Type B pancreatic cell (in vitro differentiated cells): ENCODE measurements at regions not wholly inside any gene's neighbourhood (a gene's known extent, or its start where the extent isn't known, plus 50 kb on each side); places are given as distances from the start of the nearest gene placed in this dataset.

ENCODE experiments used
- DNase-seq: peaks from one replicate; pipeline ENCODE4 v3.0.0; 2021; ENCODE audit warnings: mixed read lengths; ENCODE audit not compliant: unreplicated experiment; ENCODE audit errors: extremely low spot score
- H3K27ac Mint-ChIP-seq: 2 replicates; pipeline ENCODE4 v1.8.0; 2021; ENCODE audit warnings: mild to moderate bottlenecking, mixed read lengths
- H3K27me3 Mint-ChIP-seq: 2 replicates; pipeline ENCODE4 v1.8.0; 2021; ENCODE audit warnings: mixed read lengths
- H3K36me3 Mint-ChIP-seq: 2 replicates; pipeline ENCODE4 v1.8.0; 2021; ENCODE audit warnings: mixed read lengths
- H3K4me1 Mint-ChIP-seq: one replicate; pipeline ENCODE4 v1.8.0; 2021; ENCODE audit warnings: mixed read lengths; ENCODE audit not compliant: unreplicated experiment
- H3K4me3 Mint-ChIP-seq: 2 replicates; pipeline ENCODE4 v1.8.0; 2021; ENCODE audit warnings: mild to moderate bottlenecking, mixed read lengths
- H3K9me3 Mint-ChIP-seq: 2 replicates; pipeline ENCODE4 v1.8.0; 2021; ENCODE audit warnings: mixed read lengths
- TF ChIP-seq, protein P1 (sequence below): fragments of 200-600 bp; sonication (generic); conservative IDR thresholded peaks from 2 replicates; pipeline ENCODE4 v1.5.0; 2021; ENCODE audit warnings: antibody characterized with exemption, mild to moderate bottlenecking

DNA sequence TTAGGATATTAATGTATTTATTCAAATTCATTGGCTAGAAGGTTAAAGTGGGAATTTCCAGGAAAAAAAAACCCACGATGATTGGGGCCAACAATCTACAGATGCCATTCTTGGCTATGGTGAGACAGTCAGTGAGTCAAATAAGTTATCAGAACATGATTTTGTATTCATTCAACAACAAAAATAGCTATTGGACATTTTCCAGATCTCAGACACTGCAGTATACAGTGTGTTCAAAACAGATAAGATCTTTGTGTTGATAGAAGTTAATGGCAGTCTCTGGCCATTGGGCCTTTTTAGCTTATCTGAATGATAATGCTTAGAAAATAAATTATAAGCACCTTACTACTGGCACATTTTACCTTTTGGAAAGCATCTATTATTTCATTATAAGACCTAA is 547.7 kb downstream of the MAT2B start:
- DNase-seq = no peak
- H3K27ac Mint-ChIP-seq = no peak overlapping the region
- no peaks in the 10 kb centered on the region for H3K36me3 Mint-ChIP-seq
- no peak overlapping the region for H3K4me3 Mint-ChIP-seq
- TF ChIP-seq, protein P1, sequence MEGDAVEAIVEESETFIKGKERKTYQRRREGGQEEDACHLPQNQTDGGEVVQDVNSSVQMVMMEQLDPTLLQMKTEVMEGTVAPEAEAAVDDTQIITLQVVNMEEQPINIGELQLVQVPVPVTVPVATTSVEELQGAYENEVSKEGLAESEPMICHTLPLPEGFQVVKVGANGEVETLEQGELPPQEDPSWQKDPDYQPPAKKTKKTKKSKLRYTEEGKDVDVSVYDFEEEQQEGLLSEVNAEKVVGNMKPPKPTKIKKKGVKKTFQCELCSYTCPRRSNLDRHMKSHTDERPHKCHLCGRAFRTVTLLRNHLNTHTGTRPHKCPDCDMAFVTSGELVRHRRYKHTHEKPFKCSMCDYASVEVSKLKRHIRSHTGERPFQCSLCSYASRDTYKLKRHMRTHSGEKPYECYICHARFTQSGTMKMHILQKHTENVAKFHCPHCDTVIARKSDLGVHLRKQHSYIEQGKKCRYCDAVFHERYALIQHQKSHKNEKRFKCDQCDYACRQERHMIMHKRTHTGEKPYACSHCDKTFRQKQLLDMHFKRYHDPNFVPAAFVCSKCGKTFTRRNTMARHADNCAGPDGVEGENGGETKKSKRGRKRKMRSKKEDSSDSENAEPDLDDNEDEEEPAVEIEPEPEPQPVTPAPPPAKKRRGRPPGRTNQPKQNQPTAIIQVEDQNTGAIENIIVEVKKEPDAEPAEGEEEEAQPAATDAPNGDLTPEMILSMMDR = no peak
- H3K9me3 Mint-ChIP-seq = no peaks in the 10 kb centered on the region
- H3K4me1 Mint-ChIP-seq = no peaks in the 10 kb centered on the region
- no peaks in the 10 kb centered on the region for H3K27me3 Mint-ChIP-seq

DNA sequence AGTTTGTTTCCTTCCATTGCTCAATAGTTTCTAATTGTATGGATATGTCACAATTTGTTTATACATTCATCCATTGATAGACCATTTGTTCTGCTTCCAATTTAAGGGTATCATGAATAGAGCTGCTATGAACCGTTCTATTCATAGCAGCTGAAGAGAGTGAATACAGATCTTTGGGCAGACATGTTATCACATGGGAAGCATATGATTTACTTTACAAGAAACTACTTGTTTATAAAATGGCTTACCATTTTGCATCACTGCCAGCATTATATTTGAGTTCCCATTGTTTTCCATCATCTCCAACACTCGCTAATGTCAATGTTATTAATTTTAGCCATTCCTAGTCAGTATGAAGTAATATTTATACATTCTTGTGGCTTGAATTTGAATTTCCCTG is 549.0 kb downstream of the MAT2B start:
- TF ChIP-seq, protein P1 = no peak
- H3K9me3 Mint-ChIP-seq = no peaks in the 10 kb centered on the region
- no peak for DNase-seq

DNA sequence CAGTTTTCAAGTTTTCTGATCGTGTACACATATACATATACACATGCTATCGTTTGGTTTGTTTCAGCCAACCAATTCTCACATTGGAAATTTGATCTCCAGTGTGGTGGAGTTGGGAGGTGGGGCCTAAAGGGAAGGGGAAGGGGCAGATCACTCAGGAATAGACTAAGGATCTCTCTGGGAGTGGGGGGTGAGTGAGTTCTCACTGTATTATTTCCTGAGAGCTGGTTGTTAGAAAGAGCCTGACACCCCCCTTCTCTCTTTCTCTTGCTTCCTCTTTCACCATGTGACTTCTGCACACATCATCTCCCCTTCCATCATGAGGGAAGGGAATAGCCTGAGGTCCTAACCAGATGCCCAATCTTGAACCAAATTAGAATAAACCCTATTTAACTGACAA is 551.7 kb downstream of the MAT2B start:
- no peaks in the 10 kb centered on the region for H3K9me3 Mint-ChIP-seq
- TF ChIP-seq, protein P1 = no peak
- H3K27ac Mint-ChIP-seq = no peak overlapping the region
- H3K4me3 Mint-ChIP-seq = no peak overlapping the region
- DNase-seq = no peak
- no peaks in the 10 kb centered on the region for H3K36me3 Mint-ChIP-seq
- H3K4me1 Mint-ChIP-seq = no peaks in the 10 kb centered on the region
- H3K27me3 Mint-ChIP-seq = no peaks in the 10 kb centered on the region

More for the DNA sequence above, 549.0 kb downstream of the MAT2B start:
- Mint-ChIP-seq H3K4me3 (no peak overlapping the region), H3K27me3 (no peaks in the 10 kb centered on the region), H3K36me3 (no peaks in the 10 kb centered on the region), H3K4me1 (no peaks in the 10 kb centered on the region), H3K27ac (no peak overlapping the region)

DNA sequence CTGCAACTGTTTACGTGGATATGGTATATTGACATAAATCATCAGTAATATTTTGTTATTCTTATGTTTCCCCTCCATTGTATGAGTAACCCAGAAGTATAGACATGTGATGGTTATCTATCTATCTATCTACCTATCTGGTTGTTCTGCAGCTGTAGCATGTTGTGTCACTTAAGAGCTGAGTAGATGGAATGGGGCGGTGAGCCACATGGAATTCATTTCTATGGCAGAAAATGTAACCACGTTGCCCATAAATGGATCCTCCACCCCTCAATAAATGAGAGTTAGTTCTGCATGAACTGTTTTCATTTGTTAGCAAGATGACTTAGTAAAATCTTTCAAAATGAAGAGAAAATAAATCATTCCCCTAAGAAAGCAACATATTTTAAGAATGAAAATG is 553.2 kb downstream of the MAT2B start:
- no peak overlapping the region for H3K4me3 Mint-ChIP-seq
- no peaks in the 10 kb centered on the region for H3K9me3 Mint-ChIP-seq
- no peak for DNase-seq
- H3K27ac Mint-ChIP-seq = no peak overlapping the region
- H3K27me3 Mint-ChIP-seq = no peaks in the 10 kb centered on the region
- TF ChIP-seq, protein P1 = no peak
- no peaks in the 10 kb centered on the region for H3K36me3 Mint-ChIP-seq
- H3K4me1 Mint-ChIP-seq = no peaks in the 10 kb centered on the region

DNA sequence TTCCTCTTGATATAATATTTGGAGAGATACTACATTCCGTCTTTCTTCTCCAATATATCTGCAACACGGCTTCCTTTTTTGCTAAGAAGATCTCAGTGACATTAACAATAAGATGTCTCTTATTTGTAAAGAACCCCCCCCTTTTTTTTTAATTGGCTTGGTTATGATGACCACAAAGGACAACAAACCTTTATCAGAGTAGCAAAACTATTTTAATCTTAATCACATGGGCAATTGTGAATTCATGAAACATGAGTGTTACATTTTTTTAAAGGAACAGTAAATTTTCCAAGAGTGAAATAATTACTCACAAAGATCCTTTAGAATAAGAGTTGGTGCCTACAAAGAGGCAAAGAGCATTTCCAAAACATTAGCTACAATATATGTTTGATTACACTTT is 554.1 kb downstream of the MAT2B start:
- H3K27me3 Mint-ChIP-seq = no peaks in the 10 kb centered on the region
- H3K36me3 Mint-ChIP-seq = no peaks in the 10 kb centered on the region
- no peak overlapping the region for H3K4me3 Mint-ChIP-seq
- no peaks in the 10 kb centered on the region for H3K4me1 Mint-ChIP-seq
- no peak overlapping the region for H3K27ac Mint-ChIP-seq
- TF ChIP-seq, protein P1 = no peak
- DNase-seq = no peak
- H3K9me3 Mint-ChIP-seq = no peaks in the 10 kb centered on the region

DNA sequence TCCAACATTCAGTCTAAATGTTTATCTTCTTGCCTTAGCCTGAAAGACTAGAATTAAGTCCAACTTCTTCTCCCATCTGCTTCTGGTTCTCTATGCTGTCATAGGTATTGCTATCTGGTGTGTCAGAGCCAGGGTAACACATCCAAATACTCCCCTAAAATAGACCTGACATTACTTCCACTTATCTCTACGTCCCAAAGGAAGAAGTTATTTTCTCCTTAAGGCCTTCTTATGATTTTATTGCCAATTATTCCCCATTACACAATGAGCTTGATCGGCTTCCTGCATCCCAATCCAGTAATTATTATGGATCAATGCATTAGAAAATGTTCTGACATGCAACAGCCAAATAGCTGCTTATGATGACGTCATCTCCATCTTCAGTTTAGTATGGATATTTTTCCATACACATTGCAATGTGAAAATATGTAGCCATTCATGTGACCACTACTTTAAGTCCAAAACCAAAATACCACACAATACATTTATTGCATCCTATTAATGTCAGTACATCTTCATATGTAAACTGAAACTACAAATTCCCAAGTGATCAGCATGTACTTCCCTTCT is 555.5 kb downstream of the MAT2B start:
- no peaks in the 10 kb centered on the region for H3K27me3 Mint-ChIP-seq
- H3K27ac Mint-ChIP-seq = no peak overlapping the region
- no peaks in the 10 kb centered on the region for H3K9me3 Mint-ChIP-seq
- TF ChIP-seq, protein P1 = no peak
- H3K36me3 Mint-ChIP-seq = no peaks in the 10 kb centered on the region
- no peak for DNase-seq
- no peaks in the 10 kb centered on the region for H3K4me1 Mint-ChIP-seq
- no peak overlapping the region for H3K4me3 Mint-ChIP-seq
